Neural cell (in vitro differentiated cells): ENCODE measurements at regions not wholly inside any gene's neighbourhood (a gene's known extent, or its start where the extent isn't known, plus 50 kb on each side); places are given as distances from the start of the nearest gene placed in this dataset.

Source experiments
- CTCF ChIP-seq: fragments of 450-650 bp; IDR thresholded peaks from 2 replicates; pipeline ENCODE4 v1.5.1; 2014; ENCODE audit warnings: antibody characterized with exemption, mild to moderate bottlenecking, moderate library complexity; ENCODE audit not compliant: poor library complexity, severe bottlenecking
- EZH2 ChIP-seq: fragments of 200-600, 300-800 bp; shearing (Covaris generic), sonication (generic); IDR thresholded peaks from 2 replicates; pipeline ENCODE4 v1.6.1; 2014; ENCODE audit warnings: antibody characterized with exemption, low read length, borderline replicate concordance, mild to moderate bottlenecking; ENCODE audit not compliant: insufficient read depth, poor library complexity, severe bottlenecking

- TF ChIP-seq CTCF (no peak), EZH2 (no peak)
Observed at GRCh38 chr6:22067671-22068070, 229.2 kb downstream of the PRL start.
